ENCODE measurements at regions not wholly inside any gene's neighbourhood (a gene's known extent, or its start where the extent isn't known, plus 50 kb on each side); places are given as distances from the start of the nearest gene placed in this dataset.

DNA sequence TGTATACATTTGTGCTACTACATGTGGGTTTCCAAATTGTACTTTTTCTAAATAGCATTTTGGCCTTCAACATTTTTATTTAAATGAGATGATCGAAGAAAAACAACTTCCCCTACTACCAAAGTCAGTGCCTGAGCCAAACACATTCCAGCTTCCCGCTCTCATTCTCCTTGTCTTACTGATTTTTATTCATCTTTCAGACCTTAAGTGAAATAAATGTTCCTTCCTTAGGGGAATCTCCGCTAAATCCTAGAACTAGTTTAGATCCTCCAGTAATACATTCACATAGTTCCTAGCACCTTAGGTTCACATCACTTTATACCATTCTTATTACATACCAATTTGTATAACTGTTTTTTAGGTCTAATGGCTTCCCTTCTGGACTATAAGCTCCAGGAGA lies 122.3 kb upstream of the COL3A1 start:
- TF ChIP-seq, protein P1, sequence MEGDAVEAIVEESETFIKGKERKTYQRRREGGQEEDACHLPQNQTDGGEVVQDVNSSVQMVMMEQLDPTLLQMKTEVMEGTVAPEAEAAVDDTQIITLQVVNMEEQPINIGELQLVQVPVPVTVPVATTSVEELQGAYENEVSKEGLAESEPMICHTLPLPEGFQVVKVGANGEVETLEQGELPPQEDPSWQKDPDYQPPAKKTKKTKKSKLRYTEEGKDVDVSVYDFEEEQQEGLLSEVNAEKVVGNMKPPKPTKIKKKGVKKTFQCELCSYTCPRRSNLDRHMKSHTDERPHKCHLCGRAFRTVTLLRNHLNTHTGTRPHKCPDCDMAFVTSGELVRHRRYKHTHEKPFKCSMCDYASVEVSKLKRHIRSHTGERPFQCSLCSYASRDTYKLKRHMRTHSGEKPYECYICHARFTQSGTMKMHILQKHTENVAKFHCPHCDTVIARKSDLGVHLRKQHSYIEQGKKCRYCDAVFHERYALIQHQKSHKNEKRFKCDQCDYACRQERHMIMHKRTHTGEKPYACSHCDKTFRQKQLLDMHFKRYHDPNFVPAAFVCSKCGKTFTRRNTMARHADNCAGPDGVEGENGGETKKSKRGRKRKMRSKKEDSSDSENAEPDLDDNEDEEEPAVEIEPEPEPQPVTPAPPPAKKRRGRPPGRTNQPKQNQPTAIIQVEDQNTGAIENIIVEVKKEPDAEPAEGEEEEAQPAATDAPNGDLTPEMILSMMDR (conservative IDR thresholded peaks at IDR 0.05; ENCODE audit: low read depth, low read length) = no peak
- no peak overlapping the region for H3K4me3 ChIP-seq (ENCODE audit: low read depth, low read length)
- no peak for DNase-seq (ENCODE audit: low read depth)

DNA sequence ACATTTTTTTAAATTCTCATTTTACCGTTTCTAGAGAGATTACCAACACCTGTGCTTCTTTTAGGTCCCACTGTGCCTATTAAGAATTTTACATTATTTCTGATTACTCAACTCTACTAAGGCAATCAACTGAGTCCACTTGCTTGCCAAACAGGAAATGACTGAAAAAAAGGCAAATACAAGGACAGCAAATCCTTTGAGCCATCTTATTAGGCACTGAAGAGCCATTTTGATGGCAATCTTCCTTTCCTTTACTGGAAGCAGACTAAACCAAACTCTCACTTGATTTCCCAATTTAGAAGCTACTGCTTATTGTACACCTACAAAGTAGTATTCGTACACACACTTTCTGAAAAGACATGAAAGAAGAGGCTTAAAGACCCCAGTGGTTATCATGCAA lies 121.4 kb upstream of the COL3A1 start:
- TF ChIP-seq, protein P1 (conservative IDR thresholded peaks at IDR 0.05; ENCODE audit: low read depth, low read length) = no peak
- no peak overlapping the region for H3K4me3 ChIP-seq (ENCODE audit: low read depth, low read length)
- no peak for DNase-seq (ENCODE audit: low read depth)

DNA sequence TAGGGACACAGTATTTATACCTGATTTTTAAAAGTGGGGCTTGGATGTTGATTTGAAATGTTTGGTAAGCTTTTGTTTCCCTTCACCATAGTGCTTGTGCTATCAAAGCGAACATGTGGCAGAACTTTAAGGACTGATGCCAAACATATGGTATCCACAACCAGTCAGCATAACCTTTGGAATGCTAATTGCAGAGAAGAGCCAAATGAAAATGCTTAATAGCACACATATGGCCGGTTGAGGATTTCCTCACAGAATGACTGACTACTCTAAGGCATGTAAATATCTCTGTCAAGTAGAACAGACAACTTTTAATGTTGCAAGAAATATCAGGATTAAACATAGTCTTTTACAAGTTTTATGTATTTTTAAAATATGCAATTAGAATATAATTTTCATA lies 120.9 kb upstream of the COL3A1 start:
- no peak overlapping the region for H3K4me3 ChIP-seq (ENCODE audit: low read depth, low read length)
- TF ChIP-seq, protein P1 (conservative IDR thresholded peaks at IDR 0.05; ENCODE audit: low read depth, low read length) = no peak
- DNase-seq (ENCODE audit: low read depth) = no peak

DNA sequence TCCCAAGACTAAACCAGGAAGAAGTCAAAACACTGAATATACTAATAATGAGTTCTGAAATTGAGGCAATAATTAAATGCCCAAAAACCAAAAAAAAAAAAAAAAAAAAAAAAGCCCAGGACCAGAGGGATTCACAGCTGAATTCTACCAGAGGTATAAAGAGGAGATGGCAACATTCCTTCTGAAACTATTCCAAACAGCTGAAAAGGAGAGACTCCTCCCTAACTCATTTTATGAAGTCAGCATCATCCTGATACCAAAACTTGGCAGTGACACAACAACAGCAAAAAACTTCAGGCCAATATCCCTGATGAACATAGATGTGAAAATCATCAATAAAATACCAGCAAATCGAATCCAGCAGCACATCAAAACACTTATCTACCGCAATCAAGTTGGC lies 108.5 kb upstream of the COL3A1 start:
- no peak overlapping the region for H3K4me3 ChIP-seq (ENCODE audit: low read depth, low read length)
- TF ChIP-seq, protein P1 (conservative IDR thresholded peaks at IDR 0.05; ENCODE audit: low read depth, low read length) = no peak
- no peak for DNase-seq (ENCODE audit: low read depth)

DNA sequence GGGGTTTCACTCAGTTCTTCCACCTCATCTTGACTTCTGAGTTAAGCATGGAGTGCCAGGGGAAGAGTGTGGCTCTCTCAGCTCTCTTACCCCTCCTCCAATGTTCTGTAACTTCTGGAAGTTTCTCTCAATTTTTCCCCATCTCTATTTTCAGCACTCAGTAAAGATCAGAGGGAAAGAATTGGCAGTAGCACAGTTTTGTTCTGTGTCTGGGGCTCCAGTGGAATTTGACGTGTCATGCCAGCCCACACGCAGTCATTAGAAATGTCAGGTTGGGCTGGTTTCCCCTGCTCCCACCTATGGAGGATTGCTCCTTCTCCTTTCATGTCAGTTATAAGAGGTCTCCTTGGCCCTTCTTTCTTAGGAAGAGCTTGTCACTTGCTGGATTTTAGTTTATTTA lies 104.6 kb upstream of the COL3A1 start:
- H3K4me3 ChIP-seq (ENCODE audit: low read depth, low read length) = no peak overlapping the region
- DNase-seq (ENCODE audit: low read depth) = no peak
- TF ChIP-seq, protein P1 (conservative IDR thresholded peaks at IDR 0.05; ENCODE audit: low read depth, low read length) = no peak

DNA sequence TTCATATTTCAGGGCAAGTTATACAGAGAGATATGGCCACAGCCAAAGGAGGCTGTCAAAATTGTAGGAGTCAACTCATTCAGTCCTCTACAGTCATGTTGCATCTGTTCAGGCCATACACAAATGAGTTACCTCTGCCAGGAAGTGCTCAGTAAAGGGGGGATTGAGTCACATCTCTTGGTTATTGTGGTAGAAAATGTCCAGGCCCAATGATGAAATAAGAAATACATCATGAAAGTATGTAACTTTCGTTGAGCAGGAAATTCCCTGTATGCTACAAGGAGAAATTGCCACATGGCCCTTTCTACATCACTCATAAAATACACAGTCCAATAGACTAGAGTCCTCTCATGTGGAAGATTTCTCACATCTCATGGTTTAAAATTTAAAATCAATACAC lies 103.9 kb upstream of the COL3A1 start:
- no peak for DNase-seq (ENCODE audit: low read depth)
- TF ChIP-seq, protein P1 (conservative IDR thresholded peaks at IDR 0.05; ENCODE audit: low read depth, low read length) = no peak
- H3K4me3 ChIP-seq (ENCODE audit: low read depth, low read length) = no peak overlapping the region

DNA sequence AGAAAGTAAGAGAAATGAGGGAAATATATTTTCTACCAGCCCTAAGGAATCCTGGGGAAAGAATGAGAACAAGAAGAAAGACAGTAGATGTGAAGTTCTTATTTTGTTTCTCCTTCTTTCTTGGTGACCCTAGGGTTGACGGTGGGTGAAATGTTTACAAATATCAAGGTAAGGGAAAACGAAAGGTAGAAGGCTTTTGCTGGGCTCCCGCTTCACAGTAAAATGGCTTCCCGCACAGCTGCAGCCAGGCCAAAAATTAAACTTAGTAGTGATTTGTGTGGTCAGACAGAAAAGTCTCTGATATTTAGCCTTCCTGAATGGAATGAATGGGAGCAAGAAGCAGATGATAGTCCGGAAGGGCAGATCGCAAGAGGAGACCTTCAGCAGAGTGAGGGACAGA lies 99.1 kb upstream of the COL3A1 start:
- DNase-seq (ENCODE audit: low read depth) = no peak
- TF ChIP-seq, protein P1 (conservative IDR thresholded peaks at IDR 0.05; ENCODE audit: low read depth, low read length) = no peak
- H3K4me3 ChIP-seq (ENCODE audit: low read depth, low read length) = no peak overlapping the region

Data from epithelial cell of proximal tubule (primary cell).